Gastrocnemius medialis (tissue), 4 donors: ENCODE measurements at regions not wholly inside any gene's neighbourhood (a gene's known extent, or its start where the extent isn't known, plus 50 kb on each side); places are given as distances from the start of the nearest gene placed in this dataset.

ENCODE experiments used
- ATAC-seq, 2 donors: fragments of 150-250 bp; one replicate each; pipeline ENCODE4 v1.9.1; 2016
- DNase-seq, 2 donors: peaks; one replicate each; pipeline ENCODE4 v3.0.0-alpha.2; 2019
- H3K27ac ChIP-seq, 4 donors: fragments of 200-600 bp; sonication (generic); 1 replicate in 1 of 4; 2 replicates in 3 of 4; pipeline ENCODE4 v1.5.1; 2016 to 2018; ENCODE audit warnings: mild to moderate bottlenecking in 2 of 4, moderate library complexity in 1 of 4
- H3K27me3 ChIP-seq, 3 donors: fragments of 200-600 bp; sonication (generic) in 2 of 3; 1 replicate in 1 of 3; 2 replicates in 2 of 3; pipeline versions ENCODE4 v1.5.1 to v1.6.0; 2016 to 2019; ENCODE audit warnings: mild to moderate bottlenecking in 1 of 3, moderate library complexity in 1 of 3
- H3K36me3 ChIP-seq, 2 donors: fragments of 200-600 bp; sonication (generic) in 1 of 2; one replicate each; pipeline ENCODE4 v1.5.1; 2017 to 2018
- H3K4me1 ChIP-seq, 2 donors: fragments of 200-600 bp; sonication (generic) in 1 of 2; one replicate each; pipeline ENCODE4 v1.5.1; 2016 to 2017; ENCODE audit warnings: mild to moderate bottlenecking in 2 of 2
- H3K4me3 ChIP-seq, 4 donors: fragments of 200-600 bp; sonication (generic) in 3 of 4; 1 replicate in 1 of 4; 2 replicates in 3 of 4; pipeline ENCODE4 v1.5.1; 2016 to 2019; ENCODE audit warnings: mild to moderate bottlenecking in 2 of 4
- H3K9me3 ChIP-seq, 3 donors: fragments of 200-600 bp; sonication (generic) in 2 of 3; 1 replicate in 1 of 3; 2 replicates in 2 of 3; pipeline ENCODE4 v1.5.1; 2016 to 2019
- CTCF ChIP-seq, 5 experiments: fragments of 450-650 bp in 3 of 5; fragments of 200-600 bp in 2 of 5; sonication (generic) in 2 of 5; IDR thresholded peaks in 4 of 5; conservative IDR thresholded peaks in 1 of 5; 1 replicate in 4 of 5; 2 replicates in 1 of 5; pipeline ENCODE4 v1.5.1; 2016 to 2019; ENCODE audit warnings: antibody characterized with exemption in 5 of 5, mild to moderate bottlenecking in 3 of 5, moderate library complexity in 3 of 5
- POLR2A ChIP-seq, 2 donors: fragments of 450-650 bp; IDR thresholded peaks; one replicate each; pipeline ENCODE4 v1.6.1; 2017; ENCODE audit warnings: antibody characterized with exemption in 2 of 2, mild to moderate bottlenecking in 2 of 2, moderate library complexity in 2 of 2
- in situ Hi-C, 4 donors: fragments of 200-750 bp; cut with MboI; loops; one replicate each; pipeline versions ENCODE4 v1.15.0 to v1.8.0; 2017; ENCODE audit warnings: low sequenced_read_pairs in 4 of 4
- intact Hi-C: fragments of 100-400 bp; cut with DNase I; formaldehyde crosslinking; loops from one replicate; pipeline ENCODE4 v1.15.1; 2023; ENCODE audit warnings: low total_unique reads

DNA sequence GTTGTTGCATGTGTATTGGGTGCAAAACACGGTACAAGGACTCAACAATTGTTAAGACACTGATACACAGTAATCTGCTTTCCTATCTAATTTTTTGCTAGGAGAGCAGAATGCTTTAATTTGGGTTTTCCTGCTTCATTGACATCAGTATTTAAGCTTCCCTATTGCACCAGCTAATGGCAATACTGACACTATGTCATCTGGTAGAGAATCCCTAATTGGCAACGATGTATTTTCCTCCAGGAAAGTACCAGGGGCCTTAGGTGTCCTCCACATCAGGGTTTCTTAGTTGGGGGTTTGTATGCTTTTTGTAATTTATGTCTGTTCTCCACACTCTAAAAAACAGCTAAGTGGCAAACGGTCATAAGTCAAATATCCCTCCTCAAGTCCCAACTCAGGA is 76.5 kb upstream of the FRY start:
- H3K4me3 ChIP-seq, result no peak overlapping the region
- intact Hi-C loops, result no loop called here
- no peaks in the 10 kb centered on the region for H3K4me1 ChIP-seq
- no peaks in the 10 kb centered on the region for H3K27me3 ChIP-seq
- DNase-seq, result no peak
- in situ Hi-C loops, result no loop called here
- no peak for ATAC-seq
- no peak overlapping the region for H3K27ac ChIP-seq
- no peaks in the 10 kb centered on the region for H3K9me3 ChIP-seq
- peaks cover 0 to 8% of the 10 kb centered on the region in 2 donors for H3K36me3 ChIP-seq
- no peak for TF ChIP-seq CTCF (IDR thresholded peaks at IDR 0.05 in 4 of 5, conservative IDR thresholded peaks at IDR 0.05 in 1 of 5)
- no peak for TF ChIP-seq POLR2A (IDR thresholded peaks at IDR 0.05)

DNA sequence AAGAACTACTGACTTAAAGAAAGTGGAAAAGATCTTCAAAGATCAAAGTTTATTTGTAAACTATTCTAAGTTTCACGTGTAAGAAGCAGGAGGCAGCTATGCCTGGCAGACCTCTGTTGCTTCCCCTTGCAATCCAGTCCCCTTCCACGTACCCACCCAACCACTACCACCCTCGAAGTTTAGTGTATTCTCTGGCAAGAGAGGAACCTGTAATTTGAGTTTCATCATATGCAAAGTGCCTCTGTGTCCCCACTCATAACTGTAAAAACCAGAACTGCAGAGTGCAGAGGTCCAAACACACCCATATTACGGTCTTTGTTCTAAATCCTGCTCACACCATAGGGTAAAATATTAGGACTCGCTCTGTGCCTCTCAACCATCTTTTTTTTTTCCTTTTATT is 75.8 kb upstream of the FRY start:
- TF ChIP-seq POLR2A (IDR thresholded peaks at IDR 0.05), result no peak
- no peak for TF ChIP-seq CTCF (IDR thresholded peaks at IDR 0.05 in 4 of 5, conservative IDR thresholded peaks at IDR 0.05 in 1 of 5)
- ATAC-seq (no peak), DNase-seq (no peak)
- Histone ChIP-seq H3K36me3 (peaks cover 0 to 8% of the 10 kb centered on the region in 2 donors), H3K27me3 (no peaks in the 10 kb centered on the region), H3K9me3 (no peaks in the 10 kb centered on the region), H3K4me1 (no peaks in the 10 kb centered on the region), H3K27ac (no peak overlapping the region), H3K4me3 (no peak overlapping the region)
- intact Hi-C loops, result no loop called here
- in situ Hi-C loops, result no loop called here

- in situ Hi-C loops, result no loop called here
- no peak for ATAC-seq
Observed at GRCh38 chr13:31956980-31957644, 74.5 kb upstream of the FRY start.

GRCh38 chr13:31957772-31958171 is 73.8 kb upstream of the FRY start:
- Histone ChIP-seq H3K9me3 (no peaks in the 10 kb centered on the region), H3K27me3 (no peaks in the 10 kb centered on the region), H3K36me3 (peaks cover 0 to 4% of the 10 kb centered on the region in 2 donors), H3K27ac (no peak overlapping the region), H3K4me3 (no peak overlapping the region), H3K4me1 (no peaks in the 10 kb centered on the region)
- no peak for DNase-seq
- in situ Hi-C loops (no loop called here), intact Hi-C loops (no loop called here)
- TF ChIP-seq POLR2A (IDR thresholded peaks at IDR 0.05) (no peak), CTCF (IDR thresholded peaks at IDR 0.05 in 4 of 5, conservative IDR thresholded peaks at IDR 0.05 in 1 of 5) (no peak)
- no peak for ATAC-seq

More at GRCh38 chr13:31956980-31957644, 74.5 kb upstream of the FRY start:
- DNase-seq, result no peak
- H3K4me1 ChIP-seq, result no peaks in the 10 kb centered on the region
- peaks cover 0 to 8% of the 10 kb centered on the region in 2 donors for H3K36me3 ChIP-seq
- H3K27me3 ChIP-seq, result no peaks in the 10 kb centered on the region
- no peak overlapping the region for H3K27ac ChIP-seq
- TF ChIP-seq POLR2A (IDR thresholded peaks at IDR 0.05), result no peak
- no peak overlapping the region for H3K4me3 ChIP-seq
- no peaks in the 10 kb centered on the region for H3K9me3 ChIP-seq
- intact Hi-C loops, result no loop called here

- TF ChIP-seq CTCF (IDR thresholded peaks at IDR 0.05 in 4 of 5, conservative IDR thresholded peaks at IDR 0.05 in 1 of 5) (no peak), POLR2A (IDR thresholded peaks at IDR 0.05) (no peak)
- in situ Hi-C loops, result no loop called here
- ATAC-seq, result no peak
Observed at GRCh38 chr13:31962731-31963370, 68.7 kb upstream of the FRY start.

More at GRCh38 chr13:31962731-31963370, 68.7 kb upstream of the FRY start:
- intact Hi-C loops, result no loop called here
- no peaks in the 10 kb centered on the region for H3K36me3 ChIP-seq
- H3K4me3 ChIP-seq, result no peak overlapping the region
- no peak for DNase-seq
- no peaks in the 10 kb centered on the region for H3K27me3 ChIP-seq
- H3K27ac ChIP-seq, result no peak overlapping the region
- H3K9me3 ChIP-seq, result no peaks in the 10 kb centered on the region
- no peaks in the 10 kb centered on the region for H3K4me1 ChIP-seq
